ENCODE measurements at regions not wholly inside any gene's neighbourhood (a gene's known extent, or its start where the extent isn't known, plus 50 kb on each side); places are given as distances from the start of the nearest gene placed in this dataset.
"Not testable (repeated sequence)": the region's sequence is repeated elsewhere in the genome, so short reads cannot be mapped to it uniquely, and the experiment has no call there.

DNA sequence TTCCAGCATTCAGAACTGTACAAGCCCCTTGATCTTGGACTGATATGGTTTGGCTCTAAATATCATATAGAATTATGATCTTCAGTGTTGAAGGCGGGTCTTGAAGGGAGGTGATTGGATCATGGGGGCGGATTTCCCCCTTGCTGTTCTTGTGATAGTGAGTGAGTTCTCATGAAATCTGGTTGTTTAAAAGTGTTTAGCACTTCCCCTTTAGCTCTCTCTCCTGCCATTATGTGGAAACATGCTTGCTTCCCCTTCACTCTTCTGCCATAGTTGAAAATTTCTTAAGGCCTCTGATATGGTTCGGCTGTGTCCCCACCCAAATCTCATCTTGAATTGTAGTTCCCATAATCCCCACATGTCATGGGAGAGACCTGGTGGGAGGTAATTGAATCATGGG is 305.3 kb upstream of the CYRIA start:
- not testable (repeated sequence) for DNase-seq (ENCODE audit: low spot score)

DNA sequence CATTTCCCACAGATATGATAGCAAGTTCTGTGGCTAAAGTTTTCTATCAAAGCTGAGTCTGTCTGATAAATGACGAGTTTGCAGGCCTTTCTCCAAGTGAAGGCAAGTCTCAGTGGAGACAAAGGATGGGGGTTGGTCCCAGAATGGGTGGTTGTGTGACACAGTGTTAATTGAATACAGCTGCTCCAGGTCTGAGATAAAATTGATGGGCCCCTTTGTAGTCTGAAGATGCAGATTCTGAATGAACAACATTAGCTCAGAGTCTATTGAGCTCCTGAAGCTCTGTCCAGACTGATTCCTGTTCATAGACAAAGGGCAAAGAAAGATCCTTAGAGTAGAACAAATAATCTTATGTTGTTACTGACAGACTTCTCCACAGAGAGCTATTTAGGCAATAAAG is 296.9 kb upstream of the CYRIA start:
- DNase-seq (ENCODE audit: low spot score): no peak

DNA sequence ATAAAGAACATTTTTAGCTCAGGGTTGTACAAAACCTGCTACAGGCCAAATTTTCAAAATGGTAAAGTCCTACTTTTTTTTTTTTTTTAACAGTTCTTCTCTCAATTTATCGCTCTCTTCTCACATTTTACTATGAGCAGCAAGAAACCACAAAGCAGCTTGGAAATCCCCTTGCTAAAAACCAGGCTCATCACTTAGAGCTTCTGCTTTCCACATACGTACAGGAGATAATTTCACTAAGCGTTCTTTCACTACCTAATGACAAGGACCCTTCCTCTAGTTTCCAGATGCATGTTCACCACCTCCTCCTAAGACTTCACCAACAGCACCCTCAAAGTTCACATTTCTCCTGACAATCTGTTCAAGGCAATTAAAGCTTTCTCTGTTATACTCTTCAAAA is 294.9 kb upstream of the CYRIA start:
- DNase-seq (ENCODE audit: low spot score): no peak

DNA sequence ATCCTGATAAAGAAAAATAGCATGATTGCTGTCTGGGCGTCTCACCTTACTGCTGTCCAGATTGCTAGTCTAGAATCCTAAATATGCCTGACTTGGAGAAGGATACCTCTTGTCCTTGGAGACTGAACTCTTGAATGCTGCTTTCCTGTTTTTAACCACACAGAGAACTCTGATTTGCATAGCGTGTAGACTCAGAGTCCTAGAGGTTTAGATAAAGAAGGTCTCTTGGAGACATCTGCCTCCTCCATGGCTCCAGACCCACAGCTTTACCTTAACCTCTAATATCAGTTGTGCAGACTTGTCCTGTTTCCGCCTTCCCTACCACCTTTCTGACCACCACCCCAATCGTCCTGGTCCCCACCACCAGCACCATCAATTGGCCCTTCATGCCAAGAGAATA is 292.6 kb upstream of the CYRIA start:
- no peak for DNase-seq (ENCODE audit: low spot score)

DNA sequence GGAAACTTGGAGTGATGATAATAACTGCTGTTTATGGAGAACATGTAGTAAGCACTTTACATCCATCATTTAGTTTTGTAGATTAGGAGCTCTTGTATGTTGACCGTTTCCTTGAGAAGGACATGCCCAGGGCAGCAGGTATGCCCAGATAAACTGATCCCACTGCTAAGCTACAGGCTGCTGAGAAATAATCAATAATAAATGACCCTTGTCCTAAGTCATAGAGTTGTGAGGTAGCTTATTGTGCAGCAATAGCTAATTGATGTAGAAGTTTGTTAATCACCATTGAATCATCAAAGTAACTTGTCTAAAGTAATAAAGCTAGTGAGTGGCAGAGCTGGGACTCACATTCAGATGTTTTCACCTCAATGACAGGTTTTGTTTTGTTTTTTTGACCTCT is 287.2 kb upstream of the CYRIA start:
- DNase-seq (ENCODE audit: low spot score): no peak

DNA sequence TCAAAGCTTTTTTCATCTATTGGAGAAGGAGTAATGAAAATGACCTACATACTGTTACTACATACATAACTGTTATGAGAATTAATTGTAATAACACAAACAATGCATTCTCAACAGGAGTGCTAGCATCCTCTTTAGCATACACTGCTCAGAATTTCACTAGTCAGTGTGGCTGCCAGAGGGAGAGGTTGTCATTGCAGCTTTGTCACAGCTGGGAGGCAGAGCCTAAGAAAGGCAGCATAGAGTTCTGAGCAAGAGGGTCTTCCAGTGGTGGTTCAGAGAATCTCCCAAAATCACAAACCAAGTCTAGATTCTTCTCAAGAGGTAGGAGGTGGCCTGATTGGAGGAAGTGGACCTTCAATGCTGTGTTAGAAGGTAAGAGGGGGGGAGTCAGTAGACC is 286.7 kb upstream of the CYRIA start:
- no peak for DNase-seq (ENCODE audit: low spot score)

DNA sequence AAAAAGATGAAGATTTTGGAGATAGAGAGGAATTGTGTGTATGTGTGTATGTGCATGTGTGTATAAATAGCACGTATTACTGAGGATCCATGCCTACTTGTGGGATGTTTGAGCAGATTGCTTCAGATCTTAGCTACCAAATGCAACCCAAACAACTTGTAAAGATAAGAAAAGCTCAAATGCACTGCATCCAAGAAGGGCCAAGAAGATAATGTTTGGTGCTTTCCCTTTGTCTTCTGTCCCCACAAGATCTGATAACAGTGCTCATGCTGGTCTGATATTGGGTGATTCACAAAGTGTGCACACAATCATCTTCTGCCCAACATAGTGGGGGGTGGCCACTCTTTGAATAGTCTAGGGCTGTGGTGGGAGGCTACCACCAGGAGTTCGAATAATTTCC is 284.8 kb upstream of the CYRIA start:
- no peak for DNase-seq (ENCODE audit: low spot score)

DNA sequence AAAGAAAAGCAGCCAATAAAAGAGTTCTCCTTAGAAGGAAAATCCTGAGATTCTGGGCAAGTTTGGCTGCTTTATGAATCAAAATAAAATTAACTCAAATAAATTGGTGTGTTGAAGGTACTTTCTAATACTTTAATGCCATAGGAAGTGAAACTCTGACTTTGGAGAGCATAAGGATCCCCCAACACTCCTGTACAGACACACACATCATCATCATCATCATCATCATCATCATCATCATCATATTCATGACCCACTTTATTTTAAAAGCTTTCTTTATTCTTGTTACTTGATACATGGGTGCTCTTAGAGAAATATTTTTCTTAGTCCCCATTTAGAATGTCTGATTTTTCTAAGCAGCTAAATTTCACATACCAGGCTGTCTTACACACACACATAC is 283.1 kb upstream of the CYRIA start:
- no peak for DNase-seq (ENCODE audit: low spot score)

DNA sequence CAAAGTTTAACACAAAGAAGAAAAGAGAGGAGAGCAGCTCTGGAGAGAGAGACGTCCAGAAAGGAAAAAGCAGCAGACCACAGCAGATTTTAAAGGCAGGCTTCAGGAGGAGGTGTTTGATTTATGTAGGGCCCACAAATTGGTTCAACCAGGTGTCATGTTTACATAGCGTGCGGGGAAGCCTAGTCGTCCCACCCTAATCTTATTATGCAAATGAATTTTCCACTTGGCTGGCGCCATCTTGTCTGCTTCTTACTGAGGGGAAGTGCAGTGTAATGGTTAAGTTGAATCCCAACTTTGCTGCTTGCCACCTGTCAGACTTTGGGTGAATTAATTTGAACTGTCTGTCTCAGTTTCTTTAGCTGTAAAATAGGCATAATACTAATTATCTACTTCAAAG is 282.4 kb upstream of the CYRIA start:
- peak; percentile 27 for DNase-seq (ENCODE audit: low spot score)

DNA sequence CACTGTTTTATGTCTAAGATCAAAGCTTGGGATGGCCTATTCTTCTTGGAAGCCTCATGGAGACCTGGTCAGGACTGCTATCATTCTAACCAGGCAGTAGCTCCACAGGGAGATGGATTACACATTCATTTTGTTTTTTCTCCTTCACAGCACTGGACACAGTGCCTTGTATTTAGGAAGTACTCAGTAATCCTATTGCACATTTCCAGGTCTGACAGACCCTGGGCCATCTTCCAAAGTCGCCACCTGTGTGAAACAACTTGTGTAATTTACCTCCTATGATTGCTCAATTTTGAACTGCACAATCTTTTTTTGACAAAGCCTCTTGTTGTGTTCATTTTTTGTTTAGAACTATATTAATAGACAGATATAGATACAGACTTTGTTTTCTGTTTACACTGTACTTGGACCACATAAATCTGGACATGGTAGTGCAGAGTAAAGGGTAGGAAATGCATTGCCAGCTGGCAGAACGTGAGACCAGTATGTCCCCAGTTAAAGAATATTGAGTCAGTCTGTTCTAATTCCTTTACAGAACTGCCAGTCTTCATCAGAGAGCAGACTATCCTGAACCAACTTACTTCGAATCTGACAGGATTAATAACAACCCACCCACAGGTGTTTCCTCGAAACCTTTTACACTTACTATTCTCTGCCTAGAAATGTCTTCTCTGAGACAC is 277.8 kb upstream of the CYRIA start:
- no peak for DNase-seq (ENCODE audit: low spot score)

DNA sequence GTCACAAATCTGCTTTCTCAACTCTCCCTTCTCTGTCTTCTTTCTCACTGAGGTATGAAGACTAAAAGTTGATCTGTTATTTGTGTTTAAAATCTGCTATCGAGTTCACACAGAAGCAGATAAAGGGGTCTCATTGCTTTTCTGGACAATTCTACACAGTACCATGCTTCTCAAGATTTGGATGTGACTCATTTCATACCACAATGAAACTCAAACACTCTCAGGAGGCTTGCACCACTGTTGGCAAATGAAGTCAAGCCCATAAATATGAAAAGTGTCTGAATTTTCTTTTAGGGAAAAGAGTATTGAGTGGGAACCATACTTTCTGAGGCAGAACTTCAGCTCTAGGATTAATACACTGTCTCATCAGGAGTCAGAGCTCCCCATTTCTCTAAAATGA is 274.6 kb upstream of the CYRIA start:
- no peak for DNase-seq (ENCODE audit: low spot score)

DNA sequence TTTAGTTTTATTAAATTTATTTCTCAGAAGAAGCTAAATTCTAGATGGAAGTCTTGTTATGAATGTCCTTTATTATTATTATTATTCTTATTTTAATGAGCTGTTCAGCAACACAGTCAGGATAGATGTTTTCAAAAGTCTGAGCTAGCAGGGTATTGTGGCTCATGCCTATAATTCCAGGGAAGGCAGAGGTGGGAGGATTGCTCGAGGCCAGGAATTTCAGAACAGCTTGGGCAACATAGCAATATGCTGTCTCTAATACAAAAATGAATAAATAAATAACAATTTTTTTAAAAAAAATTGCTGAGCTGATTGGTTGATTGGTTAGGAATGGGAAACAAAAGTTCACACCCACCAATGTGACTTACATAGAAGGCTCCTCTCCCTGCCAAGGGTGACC is 274.1 kb upstream of the CYRIA start:
- no peak for DNase-seq (ENCODE audit: low spot score)

DNA sequence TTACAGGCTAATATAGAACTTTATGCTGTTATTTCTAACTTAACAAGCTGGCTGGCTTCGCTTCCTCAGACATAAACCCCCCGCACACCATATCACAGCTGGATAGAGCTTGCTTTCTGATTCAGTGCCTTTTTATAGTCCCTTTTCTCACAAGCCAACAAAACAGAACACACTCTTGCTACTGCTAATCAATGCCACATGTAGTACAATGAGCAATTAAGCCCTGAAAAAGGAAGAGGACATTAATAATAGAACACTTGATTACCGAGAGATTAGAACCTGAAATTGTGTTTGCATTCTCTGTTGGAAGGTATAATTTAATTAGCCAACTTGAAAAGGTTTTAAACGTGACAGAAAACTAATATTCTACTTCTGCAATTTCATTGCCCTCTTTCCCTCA is 267.7 kb upstream of the CYRIA start:
- no peak for DNase-seq (ENCODE audit: low spot score)

DNA sequence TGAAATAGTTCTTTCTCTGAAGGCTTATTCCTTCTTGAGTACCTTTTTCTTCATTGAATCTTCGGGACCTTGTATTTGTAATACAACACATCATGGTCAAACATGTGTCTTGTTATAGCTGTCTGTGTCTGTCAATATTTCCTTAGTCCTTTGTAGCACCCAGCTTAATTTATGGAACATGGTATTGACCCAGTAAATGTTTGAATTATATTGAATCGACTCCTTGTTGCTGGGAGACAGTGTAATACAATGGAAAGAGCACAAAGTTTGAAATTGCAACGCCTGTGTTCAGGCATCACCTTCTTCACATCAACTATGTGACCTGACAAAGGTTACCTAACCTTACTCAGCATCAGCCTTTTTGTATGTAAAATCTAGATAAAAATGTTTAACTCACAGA is 267.2 kb upstream of the CYRIA start:
- no peak for DNase-seq (ENCODE audit: low spot score)

DNA sequence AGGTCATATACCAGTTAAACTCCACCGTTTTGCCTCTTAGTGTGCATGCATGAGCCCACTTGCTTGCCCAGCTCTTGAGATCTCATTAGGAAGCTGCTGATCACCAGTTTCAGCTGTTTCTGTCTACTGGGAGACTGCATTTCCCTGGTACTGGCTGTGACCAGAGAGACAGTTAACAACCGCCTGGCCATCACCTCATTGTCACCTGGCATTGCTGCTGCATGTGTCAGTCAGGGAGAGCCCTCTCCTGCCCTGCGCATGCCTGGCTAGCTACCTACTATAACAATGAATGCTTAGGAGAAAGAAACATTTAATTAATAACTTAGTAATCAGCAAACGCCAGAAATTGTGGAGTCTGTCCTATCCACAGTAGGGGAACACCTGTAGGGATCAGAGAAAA is 265.8 kb upstream of the CYRIA start:
- DNase-seq (ENCODE audit: low spot score): no peak

DNA sequence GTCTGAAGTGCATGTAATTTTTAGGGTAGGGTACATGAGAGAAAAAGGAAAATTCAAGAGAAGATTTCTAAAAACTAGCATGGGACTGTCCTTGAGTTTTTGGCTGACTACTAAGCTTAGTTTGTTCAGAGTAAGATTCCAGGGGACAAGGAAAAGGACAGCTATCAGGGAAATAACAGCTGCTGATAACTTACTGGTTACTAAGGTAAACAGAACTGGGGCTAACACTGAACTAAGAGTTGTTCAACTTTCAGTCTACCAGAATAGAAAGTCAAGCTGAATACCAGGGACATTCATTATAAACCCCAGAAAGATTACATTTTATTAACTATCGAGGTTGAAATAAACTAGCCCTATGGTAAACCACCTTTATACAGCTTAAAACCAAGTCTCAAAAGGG is 261.8 kb upstream of the CYRIA start:
- DNase-seq (ENCODE audit: low spot score): no peak

DNA sequence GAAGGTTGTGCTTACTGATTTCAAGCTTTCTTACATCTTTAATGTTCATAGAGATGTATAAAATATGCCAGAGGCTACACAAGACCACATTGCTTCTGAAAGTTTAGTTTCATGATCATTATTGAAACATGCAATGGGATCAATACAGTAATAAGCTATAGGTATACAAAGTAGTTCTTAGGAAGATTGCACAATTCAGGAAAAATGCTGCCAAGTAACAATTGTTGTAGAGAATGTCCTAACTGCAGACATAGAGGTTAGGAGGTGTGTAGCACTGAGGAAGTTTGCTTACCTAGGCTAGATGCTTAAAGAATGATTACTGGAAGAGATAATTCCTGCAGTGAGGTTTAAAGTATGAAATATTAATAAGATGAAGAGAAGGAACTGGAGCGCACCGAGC is 259.5 kb upstream of the CYRIA start:
- DNase-seq (ENCODE audit: low spot score): no peak

DNA sequence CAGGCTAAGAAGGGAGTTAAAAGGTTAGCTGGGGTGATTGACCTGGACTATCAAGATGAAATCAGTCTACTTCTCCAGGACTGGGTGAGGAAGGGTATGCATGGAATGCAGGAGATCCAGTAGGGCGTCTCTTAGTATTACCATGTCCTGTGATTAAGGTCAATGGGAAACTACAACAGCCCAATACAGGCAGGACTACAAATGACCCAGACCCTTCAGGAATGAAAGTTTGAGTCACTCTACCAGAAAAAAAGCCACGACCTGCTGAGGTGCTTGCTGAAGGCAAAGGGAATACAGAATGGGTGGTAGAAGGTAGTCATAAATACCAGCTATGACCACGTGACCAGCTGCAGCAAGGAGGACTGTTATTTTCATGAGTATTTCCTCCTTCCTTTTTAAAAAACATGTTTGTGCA is 249.7 kb upstream of the CYRIA start:
- DNase-seq (ENCODE audit: low spot score): not testable (repeated sequence)

DNA sequence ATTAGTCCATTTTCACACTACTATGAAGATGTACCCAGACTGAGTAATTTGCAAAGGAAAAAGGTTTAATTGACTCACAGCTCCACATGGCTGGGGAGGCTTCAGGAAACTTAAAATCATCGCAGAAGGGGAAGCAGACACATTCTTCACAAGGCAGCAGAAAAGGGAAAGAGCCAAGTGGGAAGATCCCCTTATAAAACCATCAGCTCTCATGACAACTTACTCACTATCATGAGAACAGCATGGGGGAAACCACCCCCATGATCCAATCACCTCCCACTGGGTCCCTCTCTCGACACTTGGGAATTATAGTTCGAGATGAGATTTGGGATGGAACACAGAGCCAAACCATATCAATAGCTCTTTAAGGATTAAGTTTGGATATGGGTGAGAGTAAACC is 246.1 kb upstream of the CYRIA start:
- no peak for DNase-seq (ENCODE audit: low spot score)

DNA sequence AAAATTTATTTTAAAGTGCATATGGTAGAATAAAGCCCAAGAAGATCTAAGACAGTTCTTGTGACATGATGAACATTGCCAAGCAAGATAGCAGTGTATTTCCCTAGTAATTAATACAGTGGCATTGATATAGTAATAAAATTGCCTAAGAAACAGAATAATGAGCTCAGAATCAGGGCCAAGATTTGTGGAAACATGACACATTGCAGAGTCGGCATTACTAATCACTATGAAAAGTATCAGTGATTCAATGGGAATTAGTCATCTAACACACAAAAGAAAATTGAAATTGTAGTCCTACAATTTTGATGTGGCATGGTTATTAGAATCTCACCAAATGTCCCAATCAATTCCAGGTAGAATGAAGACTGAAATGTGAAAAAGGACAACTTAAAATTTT is 243.0 kb upstream of the CYRIA start:
- no peak for DNase-seq (ENCODE audit: low spot score)

DNA sequence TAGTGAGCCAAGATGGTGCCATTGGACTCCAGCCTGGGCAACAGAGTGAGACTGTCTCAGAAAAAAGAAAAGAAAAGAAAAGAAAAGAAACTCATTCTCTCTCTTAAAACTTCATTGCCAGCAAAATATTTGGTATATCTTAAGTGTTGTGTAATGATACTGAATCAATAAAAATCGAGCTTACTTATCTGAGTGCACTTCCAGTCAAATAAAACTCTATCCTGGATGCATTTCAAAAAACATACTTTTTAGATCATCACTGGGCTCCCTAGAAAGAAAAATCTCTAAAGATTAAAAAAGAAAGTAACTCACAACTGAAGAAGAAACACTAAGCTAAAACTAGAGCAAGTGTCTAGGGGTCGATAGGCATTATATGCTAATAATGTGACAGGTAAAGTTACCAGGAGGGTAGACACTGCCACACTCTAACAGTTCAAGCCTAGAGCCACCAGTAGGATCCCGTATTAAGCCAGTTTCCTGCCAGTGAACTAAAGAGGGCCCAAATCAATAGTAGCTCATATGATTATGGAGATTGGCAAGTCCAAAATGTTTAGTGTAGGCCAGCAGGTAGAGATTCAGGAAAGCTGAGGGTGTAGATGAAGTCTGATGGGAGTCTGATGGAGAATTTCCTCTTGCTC is 242.1 kb upstream of the CYRIA start:
- DNase-seq (ENCODE audit: low spot score): no peak

DNA sequence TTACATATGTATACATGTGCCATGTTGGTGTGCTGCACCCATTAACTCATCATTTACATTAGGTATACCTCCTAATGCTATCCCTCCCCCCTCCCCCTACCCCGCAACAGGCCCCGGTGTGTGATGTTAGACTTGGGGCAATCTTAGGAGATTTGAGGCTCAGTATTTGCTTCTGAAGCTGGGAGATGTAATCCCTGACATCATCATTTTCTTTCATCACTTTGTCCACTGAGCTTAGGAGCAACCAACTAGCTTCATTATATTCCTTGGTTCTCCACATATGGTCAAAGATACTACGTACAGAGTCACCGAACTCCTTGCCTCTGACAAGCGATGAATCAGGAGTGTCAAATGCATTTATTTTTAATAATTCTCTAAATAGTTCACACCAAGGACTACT is 239.7 kb upstream of the CYRIA start:
- not testable (repeated sequence) for DNase-seq (ENCODE audit: low spot score)

DNA sequence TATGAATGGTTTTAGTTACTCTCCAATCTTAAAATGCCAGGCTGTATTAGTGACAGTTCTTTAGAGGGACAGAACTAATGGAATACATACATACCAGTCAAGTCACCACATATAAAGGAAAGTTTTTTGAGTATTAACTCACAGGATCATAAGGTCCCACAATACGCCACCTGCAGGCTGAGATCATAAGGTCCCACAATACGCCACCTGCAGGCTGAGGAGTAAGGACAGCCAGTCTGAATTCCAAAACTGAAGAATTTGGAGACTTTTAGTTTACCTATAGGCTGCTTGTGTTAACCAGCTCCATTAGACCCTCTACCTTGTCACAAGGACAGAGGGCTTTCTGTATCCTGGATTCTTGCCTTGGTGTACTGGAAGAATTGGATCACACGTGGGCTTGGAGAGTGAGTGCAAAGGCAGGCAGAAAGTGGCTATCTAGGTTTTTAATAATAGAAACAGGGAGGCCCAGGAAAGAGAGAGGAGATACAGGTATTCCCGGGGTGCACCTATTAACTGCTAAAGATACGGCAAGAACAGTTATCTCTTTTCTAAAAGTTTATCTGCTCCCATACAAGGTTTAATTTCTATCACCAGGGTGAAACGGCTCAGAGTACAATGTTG is 234.9 kb upstream of the CYRIA start:
- DNase-seq (ENCODE audit: low spot score): no peak

DNA sequence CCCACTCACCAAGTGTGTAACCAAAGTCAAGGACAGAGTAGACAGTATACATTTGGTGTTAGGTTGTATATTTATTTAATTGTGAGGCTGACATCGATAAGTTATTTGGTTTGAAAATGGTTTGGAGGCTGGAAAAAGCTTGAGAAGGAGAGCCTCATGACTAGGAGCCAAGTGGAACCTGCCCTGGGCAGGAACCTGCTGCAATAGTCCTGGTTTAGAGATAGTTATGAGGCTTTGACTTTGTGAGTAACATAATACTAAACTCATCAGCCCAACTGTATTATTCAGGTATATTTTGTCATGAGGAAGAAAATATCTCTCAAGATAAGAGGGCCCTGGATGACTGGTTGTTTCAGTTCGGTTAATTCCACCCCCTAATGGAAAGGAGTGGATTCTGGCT is 234.3 kb upstream of the CYRIA start:
- no peak for DNase-seq (ENCODE audit: low spot score)
